ENCODE measurements at regions not wholly inside any gene's neighbourhood (a gene's known extent, or its start where the extent isn't known, plus 50 kb on each side); places are given as distances from the start of the nearest gene placed in this dataset.

GRCh38 chr4:60221866-60222265 lies 978.3 kb upstream of the ADGRL3 start:
- Mint-ChIP-seq H3K27me3 (ENCODE audit: insufficient read depth, low read depth, poor library complexity) (no peaks in the 10 kb centered on the region), H3K27ac (no peak overlapping the region), H3K36me3 (ENCODE audit: low read depth) (no peaks in the 10 kb centered on the region), H3K4me3 (no peak overlapping the region), H3K9me3 (no peaks in the 10 kb centered on the region), H3K4me1 (no peaks in the 10 kb centered on the region)
- Histone ChIP-seq H3K4me2 (no peak overlapping the region), H3K4me3 (no peak overlapping the region), H4K20me1 (replicated peaks; ENCODE audit: insufficient read depth) (no peaks in the 10 kb centered on the region), H3K27ac (ENCODE audit: low read depth) (no peak overlapping the region), H3K4me1 (ENCODE audit: insufficient read depth) (no peaks in the 10 kb centered on the region), H3K36me3 (ENCODE audit: insufficient read depth) (no peaks in the 10 kb centered on the region), H2AFZ (no peak overlapping the region), H3F3A (replicated peaks; ENCODE audit: low read depth) (no peaks in the 10 kb centered on the region), H3K79me2 (replicated peaks; ENCODE audit: insufficient read depth) (no peaks in the 10 kb centered on the region), H3K27me3 (ENCODE audit: insufficient read depth) (no peaks in the 10 kb centered on the region), H3K9me2 (ENCODE audit: insufficient read depth) (no peaks in the 10 kb centered on the region; the same call in 1 of the 2 replicates)
- TF ChIP-seq POLR2AphosphoS5 (IDR thresholded peaks at IDR 0.05; ENCODE audit: low read depth), result no peak
- TF ChIP-seq JUNB (IDR thresholded peaks at IDR 0.05; ENCODE audit: unreplicated experiment), result no peak
- TF ChIP-seq STAT1 (IDR thresholded peaks at IDR 0.05; ENCODE audit: unreplicated experiment), result no peak
- TF ChIP-seq EZH2 (IDR thresholded peaks at IDR 0.05; ENCODE audit: low read depth, unreplicated experiment), result no peak
- no peak for TF ChIP-seq ZNF114 (CRISPR knock-in tag; IDR thresholded peaks at IDR 0.05)
- TF ChIP-seq EZH2phosphoT487 (IDR thresholded peaks at IDR 0.05; ENCODE audit: unreplicated experiment), result no peak
- TF ChIP-seq ETS1 (IDR thresholded peaks at IDR 0.05), result no peak
- no peak for TF ChIP-seq CTCF (conservative IDR thresholded peaks at IDR 0.05; ENCODE audit: low read depth in 2 of 2)
- no peak for TF ChIP-seq NANOG (IDR thresholded peaks at IDR 0.05; ENCODE audit: borderline replicate concordance)
- TF ChIP-seq ZNF331 (CRISPR knock-in tag; IDR thresholded peaks at IDR 0.05; ENCODE audit: low read depth), result no peak
- no peak for TF ChIP-seq REST (IDR thresholded peaks at IDR 0.05; ENCODE audit: unreplicated experiment)
- no peak for TF ChIP-seq ZNF462 (CRISPR knock-in tag; IDR thresholded peaks at IDR 0.05)
- no peak for TF ChIP-seq CREB1 (CRISPR knock-in tag; IDR thresholded peaks at IDR 0.05; ENCODE audit: low read depth)
- ATAC-seq, result no peak
- no peak for DNase-seq (ENCODE audit: low spot score)
